GM12878 (cell line): ENCODE measurements at regions not wholly inside any gene's neighbourhood (a gene's known extent, or its start where the extent isn't known, plus 50 kb on each side); places are given as distances from the start of the nearest gene placed in this dataset.

Experiments
- CHD2 ChIP-seq: IDR thresholded peaks from 2 replicates; pipeline ENCODE4 v1.6.1; 2011; ENCODE audit warnings: low read depth, low read length, improper control_type of control experiment, borderline replicate concordance
- CREM ChIP-seq: IDR thresholded peaks from 2 replicates; pipeline ENCODE4 v1.6.1; 2014; ENCODE audit warnings: antibody characterized with exemption, low read depth
- HDAC2 ChIP-seq: fragments of 200-600 bp; sonication (generic); IDR thresholded peaks from 2 replicates; pipeline ENCODE4 v1.6.1; 2017
- IKZF1 ChIP-seq: fragments of 450-650 bp; conservative IDR thresholded peaks from 2 replicates; pipeline ENCODE4 v1.6.1; 2017; ENCODE audit warnings: antibody characterized with exemption, mild to moderate bottlenecking
- NR2F1 ChIP-seq: fragments of 450-650 bp; conservative IDR thresholded peaks from 2 replicates; pipeline ENCODE4 v1.6.1; 2017; ENCODE audit warnings: mild to moderate bottlenecking
- NRF1 ChIP-seq: conservative IDR thresholded peaks from 2 replicates; pipeline ENCODE4 v1.6.1; 2011; ENCODE audit warnings: mild to moderate bottlenecking, low read depth, low read length, improper control_type of control experiment
- POLR2AphosphoS5 ChIP-seq: IDR thresholded peaks from 2 replicates; pipeline ENCODE4 v1.6.1; 2011; ENCODE audit warnings: mild to moderate bottlenecking, low read length, inconsistent platforms
- RAD21 ChIP-seq: IDR thresholded peaks from 2 replicates; pipeline ENCODE4 v1.6.1; 2011; ENCODE audit warnings: mild to moderate bottlenecking, low read depth, low read length, moderate library complexity; ENCODE audit not compliant: insufficient read depth
- TF ChIP-seq, protein P1 (sequence below), 3 experiments: IDR thresholded peaks in 2 of 3; conservative IDR thresholded peaks in 1 of 3; 2 replicates each; pipeline ENCODE4 v1.5.1; 2011; ENCODE audit warnings: low read depth in 3 of 3, low read length in 3 of 3, mild to moderate bottlenecking in 3 of 3, control low read depth in 2 of 3, moderate library complexity in 2 of 3, inconsistent platforms in 1 of 3, mixed read lengths in 1 of 3; ENCODE audit not compliant: control insufficient read depth in 2 of 3, insufficient read depth in 1 of 3; ENCODE audit errors: extremely low read depth in 1 of 3
- TF ChIP-seq, protein P2 (sequence below): fragments of 450-650 bp; IDR thresholded peaks from 2 replicates; pipeline ENCODE4 v1.6.1; 2017; ENCODE audit warnings: low read depth, mild to moderate bottlenecking, moderate library complexity

- TF ChIP-seq, protein P1, sequence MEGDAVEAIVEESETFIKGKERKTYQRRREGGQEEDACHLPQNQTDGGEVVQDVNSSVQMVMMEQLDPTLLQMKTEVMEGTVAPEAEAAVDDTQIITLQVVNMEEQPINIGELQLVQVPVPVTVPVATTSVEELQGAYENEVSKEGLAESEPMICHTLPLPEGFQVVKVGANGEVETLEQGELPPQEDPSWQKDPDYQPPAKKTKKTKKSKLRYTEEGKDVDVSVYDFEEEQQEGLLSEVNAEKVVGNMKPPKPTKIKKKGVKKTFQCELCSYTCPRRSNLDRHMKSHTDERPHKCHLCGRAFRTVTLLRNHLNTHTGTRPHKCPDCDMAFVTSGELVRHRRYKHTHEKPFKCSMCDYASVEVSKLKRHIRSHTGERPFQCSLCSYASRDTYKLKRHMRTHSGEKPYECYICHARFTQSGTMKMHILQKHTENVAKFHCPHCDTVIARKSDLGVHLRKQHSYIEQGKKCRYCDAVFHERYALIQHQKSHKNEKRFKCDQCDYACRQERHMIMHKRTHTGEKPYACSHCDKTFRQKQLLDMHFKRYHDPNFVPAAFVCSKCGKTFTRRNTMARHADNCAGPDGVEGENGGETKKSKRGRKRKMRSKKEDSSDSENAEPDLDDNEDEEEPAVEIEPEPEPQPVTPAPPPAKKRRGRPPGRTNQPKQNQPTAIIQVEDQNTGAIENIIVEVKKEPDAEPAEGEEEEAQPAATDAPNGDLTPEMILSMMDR (IDR thresholded peaks at IDR 0.05 in 2 of 3, conservative IDR thresholded peaks at IDR 0.05 in 1 of 3; ENCODE audit: control insufficient read depth in 2 of 3, extremely low read depth in 1 of 3, insufficient read depth in 1 of 3, low read depth in 3 of 3, low read length in 3 of 3), result no peak
- no peak for TF ChIP-seq CHD2
- no peak for TF ChIP-seq IKZF1
- TF ChIP-seq CREM, result no peak
- TF ChIP-seq, protein P2, sequence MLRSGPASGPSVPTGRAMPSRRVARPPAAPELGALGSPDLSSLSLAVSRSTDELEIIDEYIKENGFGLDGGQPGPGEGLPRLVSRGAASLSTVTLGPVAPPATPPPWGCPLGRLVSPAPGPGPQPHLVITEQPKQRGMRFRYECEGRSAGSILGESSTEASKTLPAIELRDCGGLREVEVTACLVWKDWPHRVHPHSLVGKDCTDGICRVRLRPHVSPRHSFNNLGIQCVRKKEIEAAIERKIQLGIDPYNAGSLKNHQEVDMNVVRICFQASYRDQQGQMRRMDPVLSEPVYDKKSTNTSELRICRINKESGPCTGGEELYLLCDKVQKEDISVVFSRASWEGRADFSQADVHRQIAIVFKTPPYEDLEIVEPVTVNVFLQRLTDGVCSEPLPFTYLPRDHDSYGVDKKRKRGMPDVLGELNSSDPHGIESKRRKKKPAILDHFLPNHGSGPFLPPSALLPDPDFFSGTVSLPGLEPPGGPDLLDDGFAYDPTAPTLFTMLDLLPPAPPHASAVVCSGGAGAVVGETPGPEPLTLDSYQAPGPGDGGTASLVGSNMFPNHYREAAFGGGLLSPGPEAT, result no peak
- TF ChIP-seq NR2F1, result no peak
- TF ChIP-seq POLR2AphosphoS5, result no peak
- TF ChIP-seq HDAC2, result no peak
- no peak for TF ChIP-seq RAD21
- no peak for TF ChIP-seq NRF1
These were observed 285.3 kb upstream of the CDH4 start for GRCh38 chr20:60966766-60967165.
